HepG2 (cell line): ENCODE measurements at regions not wholly inside any gene's neighbourhood (a gene's known extent, or its start where the extent isn't known, plus 50 kb on each side); places are given as distances from the start of the nearest gene placed in this dataset.

Experiments
- ATF7 ChIP-seq, 2 experiments: fragments of 450-650 bp in 1 of 2; sonication (generic) in 1 of 2; formaldehyde crosslinking in 1 of 2; IDR thresholded peaks; 2 replicates each; pipeline versions ENCODE4 v1.4.0 to v1.6.1; 2016 to 2020; ENCODE audit warnings: antibody characterized with exemption in 1 of 2, mild to moderate bottlenecking in 1 of 2, missing genetic modification reagents in 1 of 2
- CENPT ChIP-seq: sonication (generic); formaldehyde crosslinking; IDR thresholded peaks from 2 replicates; pipeline ENCODE4 v1.8.0; 2022; ENCODE audit warnings: low read depth, mild to moderate bottlenecking, moderate library complexity, missing genetic modification reagents
- FLYWCH1 ChIP-seq: sonication (generic); formaldehyde crosslinking; IDR thresholded peaks from 2 replicates; pipeline ENCODE4 v1.8.1; 2023; ENCODE audit warnings: mild to moderate bottlenecking, missing genetic modification reagents
- FOXC1 ChIP-seq: sonication (generic); formaldehyde crosslinking; IDR thresholded peaks from 2 replicates; pipeline ENCODE4 v1.8.0; 2022; ENCODE audit warnings: mild to moderate bottlenecking, missing genetic modification reagents, borderline replicate concordance
- IKZF4 ChIP-seq: sonication (generic); formaldehyde crosslinking; IDR thresholded peaks from 2 replicates; pipeline ENCODE4 v1.5.1; 2020; ENCODE audit warnings: borderline replicate concordance, mild to moderate bottlenecking, low read depth, missing genetic modification reagents; ENCODE audit errors: not compliant biosample characterization
- KLF6 ChIP-seq: IDR thresholded peaks from 2 replicates; pipeline ENCODE4 v1.8.0; 2016; ENCODE audit warnings: missing biosample characterization, missing genetic modification reagents
- PCBP2 ChIP-seq: fragments of 200-400 bp; formaldehyde crosslinking; optimal IDR thresholded peaks from 2 replicates; pipeline ENCODE3; 2018; ENCODE audit warnings: low read length, low read depth; ENCODE audit not compliant: poor library complexity, severe bottlenecking
- PLRG1 ChIP-seq: fragments of 450-650 bp; conservative IDR thresholded peaks from 2 replicates; pipeline ENCODE4 v1.6.1; 2016
- POLR2AphosphoS5 ChIP-seq: IDR thresholded peaks from 2 replicates; pipeline ENCODE4 v1.6.1; 2012; ENCODE audit warnings: low read depth, low read length
- SOX13 ChIP-seq, 3 experiments: fragments of 450-650 bp in 1 of 3; sonication (generic) in 1 of 3; formaldehyde crosslinking in 1 of 3; IDR thresholded peaks in 2 of 3; conservative IDR thresholded peaks in 1 of 3; 2 replicates each; pipeline versions ENCODE4 v1.5.0 to v1.6.1; 2016 to 2020; ENCODE audit warnings: antibody characterized with exemption in 1 of 3, mild to moderate bottlenecking in 1 of 3, missing compliant biosample characterization in 1 of 3, missing genetic modification reagents in 1 of 3, moderate library complexity in 1 of 3
- TEAD3 ChIP-seq: optimal IDR thresholded peaks from 2 replicates; pipeline ENCODE3; 2016; ENCODE audit warnings: borderline replicate concordance
- ZNF205 ChIP-seq: IDR thresholded peaks from 2 replicates; pipeline ENCODE4 v1.6.1; 2018; ENCODE audit warnings: missing biosample characterization, missing genetic modification reagents
- ZNF567 ChIP-seq: sonication (generic); formaldehyde crosslinking; IDR thresholded peaks from 2 replicates; pipeline ENCODE4 v1.8.1; 2023; ENCODE audit warnings: mild to moderate bottlenecking, missing genetic modification reagents, borderline replicate concordance
- ZNF652 ChIP-seq: IDR thresholded peaks from 2 replicates; pipeline ENCODE4 v1.6.1; 2016; ENCODE audit warnings: low read depth, borderline replicate concordance
- ZSCAN29 ChIP-seq: sonication (generic); formaldehyde crosslinking; conservative IDR thresholded peaks from 2 replicates; pipeline ENCODE4 v1.4.0; 2020; ENCODE audit warnings: mild to moderate bottlenecking, missing genetic modification reagents
- TF ChIP-seq, protein P1 (sequence below): sonication (generic); formaldehyde crosslinking; IDR thresholded peaks from 2 replicates; pipeline ENCODE4 v1.8.1; 2023; ENCODE audit warnings: mild to moderate bottlenecking, inconsistent platforms, moderate library complexity, missing genetic modification reagents, borderline replicate concordance
- TF ChIP-seq, protein P2 (sequence below): sonication (generic); formaldehyde crosslinking; IDR thresholded peaks from 2 replicates; pipeline ENCODE4 v1.4.0; 2020; ENCODE audit warnings: missing genetic modification reagents, borderline replicate concordance
- TF ChIP-seq, protein P3 (sequence below): sonication (generic); formaldehyde crosslinking; IDR thresholded peaks from 2 replicates; pipeline ENCODE4 v1.8.0; 2022; ENCODE audit warnings: mild to moderate bottlenecking, missing genetic modification reagents
- TF ChIP-seq, protein P4 (sequence below): sonication (generic); formaldehyde crosslinking; IDR thresholded peaks from 2 replicates; pipeline ENCODE4 v1.8.0; 2022; ENCODE audit warnings: mild to moderate bottlenecking, missing genetic modification reagents; ENCODE audit not compliant: insufficient replicate concordance
- TF ChIP-seq, protein P5 (sequence below): sonication (generic); formaldehyde crosslinking; IDR thresholded peaks from 2 replicates; pipeline ENCODE4 v1.4.0; 2020; ENCODE audit warnings: missing genetic modification reagents, borderline replicate concordance

DNA sequence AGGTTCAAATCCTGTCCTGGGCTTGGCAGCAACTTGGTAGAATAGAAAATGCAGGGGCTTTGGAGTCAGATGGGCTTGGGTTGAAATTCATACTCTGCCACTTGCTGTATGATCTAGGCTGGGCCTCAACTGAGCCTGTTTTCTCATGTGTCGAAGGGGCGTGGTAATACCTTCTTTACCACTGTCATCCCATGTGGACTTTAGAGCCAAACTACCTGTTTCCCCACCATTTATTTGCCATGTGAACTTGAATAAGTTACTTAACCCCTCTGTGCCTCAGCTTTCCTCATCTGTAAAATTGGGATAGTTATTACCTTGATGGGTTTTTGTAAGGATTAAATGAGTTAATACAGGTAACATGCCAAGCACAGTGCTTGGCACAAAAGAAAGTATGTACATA is 106.0 kb downstream of the COPRS start (continued):
- TF ChIP-seq, protein P1, sequence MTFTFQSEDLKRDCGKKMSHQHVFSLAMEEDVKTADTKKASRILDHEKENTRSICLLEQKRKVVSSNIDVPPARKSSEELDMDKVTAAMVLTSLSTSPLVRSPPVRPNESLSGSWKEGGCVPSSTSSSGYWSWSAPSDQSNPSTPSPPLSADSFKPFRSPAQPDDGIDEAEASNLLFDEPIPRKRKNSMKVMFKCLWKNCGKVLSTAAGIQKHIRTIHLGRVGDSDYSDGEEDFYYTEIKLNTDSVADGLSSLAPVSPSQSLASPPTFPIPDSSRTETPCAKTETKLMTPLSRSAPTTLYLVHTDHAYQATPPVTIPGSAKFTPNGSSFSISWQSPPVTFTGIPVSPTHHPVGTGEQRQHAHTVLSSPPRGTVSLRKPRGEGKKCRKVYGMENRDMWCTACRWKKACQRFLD: no peak
- TF ChIP-seq PLRG1: no peak
- peak; percentile 84; the same call in 1 of the 2 replicates for TF ChIP-seq ZNF652 (CRISPR knock-in tag)
- no peak for TF ChIP-seq TEAD3 (CRISPR knock-in tag)
- TF ChIP-seq, protein P2, sequence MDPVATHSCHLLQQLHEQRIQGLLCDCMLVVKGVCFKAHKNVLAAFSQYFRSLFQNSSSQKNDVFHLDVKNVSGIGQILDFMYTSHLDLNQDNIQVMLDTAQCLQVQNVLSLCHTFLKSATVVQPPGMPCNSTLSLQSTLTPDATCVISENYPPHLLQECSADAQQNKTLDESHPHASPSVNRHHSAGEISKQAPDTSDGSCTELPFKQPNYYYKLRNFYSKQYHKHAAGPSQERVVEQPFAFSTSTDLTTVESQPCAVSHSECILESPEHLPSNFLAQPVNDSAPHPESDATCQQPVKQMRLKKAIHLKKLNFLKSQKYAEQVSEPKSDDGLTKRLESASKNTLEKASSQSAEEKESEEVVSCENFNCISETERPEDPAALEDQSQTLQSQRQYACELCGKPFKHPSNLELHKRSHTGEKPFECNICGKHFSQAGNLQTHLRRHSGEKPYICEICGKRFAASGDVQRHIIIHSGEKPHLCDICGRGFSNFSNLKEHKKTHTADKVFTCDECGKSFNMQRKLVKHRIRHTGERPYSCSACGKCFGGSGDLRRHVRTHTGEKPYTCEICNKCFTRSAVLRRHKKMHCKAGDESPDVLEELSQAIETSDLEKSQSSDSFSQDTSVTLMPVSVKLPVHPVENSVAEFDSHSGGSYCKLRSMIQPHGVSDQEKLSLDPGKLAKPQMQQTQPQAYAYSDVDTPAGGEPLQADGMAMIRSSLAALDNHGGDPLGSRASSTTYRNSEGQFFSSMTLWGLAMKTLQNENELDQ: no peak
- no peak for TF ChIP-seq FOXC1 (CRISPR knock-in tag)
- no peak for TF ChIP-seq CENPT (CRISPR knock-in tag)
- TF ChIP-seq, protein P3, sequence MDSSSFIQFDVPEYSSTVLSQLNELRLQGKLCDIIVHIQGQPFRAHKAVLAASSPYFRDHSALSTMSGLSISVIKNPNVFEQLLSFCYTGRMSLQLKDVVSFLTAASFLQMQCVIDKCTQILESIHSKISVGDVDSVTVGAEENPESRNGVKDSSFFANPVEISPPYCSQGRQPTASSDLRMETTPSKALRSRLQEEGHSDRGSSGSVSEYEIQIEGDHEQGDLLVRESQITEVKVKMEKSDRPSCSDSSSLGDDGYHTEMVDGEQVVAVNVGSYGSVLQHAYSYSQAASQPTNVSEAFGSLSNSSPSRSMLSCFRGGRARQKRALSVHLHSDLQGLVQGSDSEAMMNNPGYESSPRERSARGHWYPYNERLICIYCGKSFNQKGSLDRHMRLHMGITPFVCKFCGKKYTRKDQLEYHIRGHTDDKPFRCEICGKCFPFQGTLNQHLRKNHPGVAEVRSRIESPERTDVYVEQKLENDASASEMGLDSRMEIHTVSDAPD (CRISPR knock-in tag): no peak
- TF ChIP-seq, protein P4, sequence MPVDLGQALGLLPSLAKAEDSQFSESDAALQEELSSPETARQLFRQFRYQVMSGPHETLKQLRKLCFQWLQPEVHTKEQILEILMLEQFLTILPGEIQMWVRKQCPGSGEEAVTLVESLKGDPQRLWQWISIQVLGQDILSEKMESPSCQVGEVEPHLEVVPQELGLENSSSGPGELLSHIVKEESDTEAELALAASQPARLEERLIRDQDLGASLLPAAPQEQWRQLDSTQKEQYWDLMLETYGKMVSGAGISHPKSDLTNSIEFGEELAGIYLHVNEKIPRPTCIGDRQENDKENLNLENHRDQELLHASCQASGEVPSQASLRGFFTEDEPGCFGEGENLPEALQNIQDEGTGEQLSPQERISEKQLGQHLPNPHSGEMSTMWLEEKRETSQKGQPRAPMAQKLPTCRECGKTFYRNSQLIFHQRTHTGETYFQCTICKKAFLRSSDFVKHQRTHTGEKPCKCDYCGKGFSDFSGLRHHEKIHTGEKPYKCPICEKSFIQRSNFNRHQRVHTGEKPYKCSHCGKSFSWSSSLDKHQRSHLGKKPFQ (CRISPR knock-in tag): no peak
- no peak for TF ChIP-seq ATF7 (IDR thresholded peaks at IDR 0.05)
- TF ChIP-seq ATF7 (CRISPR knock-in tag; IDR thresholded peaks at IDR 0.05): no peak
- no peak for TF ChIP-seq SOX13 (IDR thresholded peaks at IDR 0.05)
- TF ChIP-seq SOX13 (CRISPR knock-in tag; conservative IDR thresholded peaks at IDR 0.05 in 1 of 2, IDR thresholded peaks at IDR 0.05 in 1 of 2): 0 out of 4 replicates have a peak, but pooled peaks of 1 of the 2 experiments have one; percentile 10
- TF ChIP-seq FLYWCH1 (CRISPR knock-in tag): no peak
- TF ChIP-seq ZNF567: no peak
- no peak for TF ChIP-seq ZSCAN29
- no peak for TF ChIP-seq PCBP2
- no peak for TF ChIP-seq ZNF205
- TF ChIP-seq, protein P5, sequence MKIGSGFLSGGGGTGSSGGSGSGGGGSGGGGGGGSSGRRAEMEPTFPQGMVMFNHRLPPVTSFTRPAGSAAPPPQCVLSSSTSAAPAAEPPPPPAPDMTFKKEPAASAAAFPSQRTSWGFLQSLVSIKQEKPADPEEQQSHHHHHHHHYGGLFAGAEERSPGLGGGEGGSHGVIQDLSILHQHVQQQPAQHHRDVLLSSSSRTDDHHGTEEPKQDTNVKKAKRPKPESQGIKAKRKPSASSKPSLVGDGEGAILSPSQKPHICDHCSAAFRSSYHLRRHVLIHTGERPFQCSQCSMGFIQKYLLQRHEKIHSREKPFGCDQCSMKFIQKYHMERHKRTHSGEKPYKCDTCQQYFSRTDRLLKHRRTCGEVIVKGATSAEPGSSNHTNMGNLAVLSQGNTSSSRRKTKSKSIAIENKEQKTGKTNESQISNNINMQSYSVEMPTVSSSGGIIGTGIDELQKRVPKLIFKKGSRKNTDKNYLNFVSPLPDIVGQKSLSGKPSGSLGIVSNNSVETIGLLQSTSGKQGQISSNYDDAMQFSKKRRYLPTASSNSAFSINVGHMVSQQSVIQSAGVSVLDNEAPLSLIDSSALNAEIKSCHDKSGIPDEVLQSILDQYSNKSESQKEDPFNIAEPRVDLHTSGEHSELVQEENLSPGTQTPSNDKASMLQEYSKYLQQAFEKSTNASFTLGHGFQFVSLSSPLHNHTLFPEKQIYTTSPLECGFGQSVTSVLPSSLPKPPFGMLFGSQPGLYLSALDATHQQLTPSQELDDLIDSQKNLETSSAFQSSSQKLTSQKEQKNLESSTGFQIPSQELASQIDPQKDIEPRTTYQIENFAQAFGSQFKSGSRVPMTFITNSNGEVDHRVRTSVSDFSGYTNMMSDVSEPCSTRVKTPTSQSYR (CRISPR knock-in tag): no peak
- TF ChIP-seq KLF6 (CRISPR knock-in tag): no peak
- TF ChIP-seq IKZF4 (CRISPR knock-in tag): no peak
- no peak for TF ChIP-seq POLR2AphosphoS5
